ENCODE measurements at regions not wholly inside any gene's neighbourhood (a gene's known extent, or its start where the extent isn't known, plus 50 kb on each side); places are given as distances from the start of the nearest gene placed in this dataset.

GRCh38 chr5:114859438-114859735 lies 310.3 kb downstream of the TRIM36 start:
- no peak for TF ChIP-seq CTCF (IDR thresholded peaks at IDR 0.05)
- TF ChIP-seq POLR2A (IDR thresholded peaks at IDR 0.05), result no peak
